Activated CD8-positive, alpha-beta memory T cell treated with anti-CD3 and anti-CD28 coated beads, Interleukin-2, amount 10 ng/mL, durations not matched to agents 7 days and 5 days (primary cell): ENCODE measurements at regions not wholly inside any gene's neighbourhood (a gene's known extent, or its start where the extent isn't known, plus 50 kb on each side); places are given as distances from the start of the nearest gene placed in this dataset.

Experiments
- ATAC-seq: fragments of 150-1000 bp; cut with Tn5 transposase; one replicate; pipeline ENCODE4 v1.10.0; 2021; ENCODE audit warnings: moderate library complexity
- CTCF ChIA-PET: fragments of 350-600 bp; sonication (Branson Sonifier 250); formaldehyde crosslinking; loops from one replicate; lab custom pipeline; 2021; ENCODE audit warnings: antibody characterized with exemption; lab: Charles Lee
- DNase-seq: peaks from one replicate; pipeline ENCODE4 v3.0.0-alpha.2; 2020
- H3K27ac Mint-ChIP-seq: one replicate; pipeline ENCODE4 v1.8.0; 2021; ENCODE audit warnings: mild to moderate bottlenecking, mixed read lengths
- H3K27me3 Mint-ChIP-seq: one replicate; pipeline ENCODE4 v1.8.0; 2021; ENCODE audit warnings: mixed read lengths
- H3K36me3 Mint-ChIP-seq: one replicate; pipeline ENCODE4 v1.8.0; 2021; ENCODE audit warnings: mild to moderate bottlenecking, mixed read lengths
- H3K4me1 Mint-ChIP-seq: one replicate; pipeline ENCODE4 v1.8.0; 2021; ENCODE audit warnings: mixed read lengths
- H3K4me3 Mint-ChIP-seq: one replicate; pipeline ENCODE4 v1.8.0; 2021; ENCODE audit warnings: mild to moderate bottlenecking, moderate library complexity, mixed read lengths
- H3K9me3 Mint-ChIP-seq: one replicate; pipeline ENCODE4 v1.8.0; 2022; ENCODE audit warnings: low read depth, mixed read lengths

DNA sequence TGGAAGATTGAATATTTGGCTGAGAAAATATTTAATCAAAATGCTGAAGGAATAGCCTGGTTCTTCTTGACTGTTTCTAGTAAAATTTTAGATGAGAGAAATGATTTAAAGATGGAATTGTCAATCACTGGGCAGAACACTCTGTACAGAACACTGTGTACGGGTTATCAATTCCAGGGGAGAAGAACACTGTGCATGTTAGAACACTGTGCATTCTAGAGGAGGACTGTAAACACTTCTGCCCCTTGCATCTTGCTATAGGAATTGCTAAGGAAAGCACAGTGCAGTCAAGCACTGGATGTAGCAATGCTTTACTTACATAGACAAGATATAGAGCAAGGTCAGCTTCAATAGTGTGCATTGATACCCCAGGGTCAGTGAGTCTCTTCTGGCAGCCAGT lies 98.7 kb downstream of the RWDD3 start:
- no peaks in the 10 kb centered on the region for H3K27me3 Mint-ChIP-seq
- H3K4me3 Mint-ChIP-seq = no peak overlapping the region
- DNase-seq (no peak), ATAC-seq (no peak)
- CTCF ChIA-PET = no interaction called here
- H3K9me3 Mint-ChIP-seq = no peaks in the 10 kb centered on the region
- H3K4me1 Mint-ChIP-seq = no peaks in the 10 kb centered on the region
- no peaks in the 10 kb centered on the region for H3K36me3 Mint-ChIP-seq
- no peak overlapping the region for H3K27ac Mint-ChIP-seq

DNA sequence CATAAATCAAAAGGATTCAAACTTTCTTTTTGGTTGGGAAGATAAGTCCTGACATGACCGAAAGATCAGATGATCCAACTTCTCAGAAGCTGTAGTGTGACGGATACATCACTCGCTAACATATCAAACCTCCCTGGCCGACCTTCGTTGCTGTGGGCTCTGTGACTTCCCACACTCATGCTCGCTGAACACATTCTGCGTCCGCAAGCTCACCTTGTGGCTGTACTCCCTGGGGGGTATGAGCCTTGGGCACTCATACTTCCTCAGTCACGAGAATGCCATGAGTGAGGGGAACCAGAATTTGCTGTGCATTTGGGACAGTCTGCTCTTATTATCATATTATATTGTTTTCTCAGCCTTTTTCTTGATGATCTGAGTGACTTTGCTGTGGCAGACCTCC lies 105.4 kb downstream of the RWDD3 start:
- no peak for DNase-seq
- no peaks in the 10 kb centered on the region for H3K9me3 Mint-ChIP-seq
- no peak overlapping the region for H3K27ac Mint-ChIP-seq
- no peak for ATAC-seq
- CTCF ChIA-PET = no interaction called here
- H3K4me1 Mint-ChIP-seq = no peaks in the 10 kb centered on the region
- no peaks in the 10 kb centered on the region for H3K27me3 Mint-ChIP-seq
- H3K4me3 Mint-ChIP-seq = no peak overlapping the region
- H3K36me3 Mint-ChIP-seq = no peaks in the 10 kb centered on the region

DNA sequence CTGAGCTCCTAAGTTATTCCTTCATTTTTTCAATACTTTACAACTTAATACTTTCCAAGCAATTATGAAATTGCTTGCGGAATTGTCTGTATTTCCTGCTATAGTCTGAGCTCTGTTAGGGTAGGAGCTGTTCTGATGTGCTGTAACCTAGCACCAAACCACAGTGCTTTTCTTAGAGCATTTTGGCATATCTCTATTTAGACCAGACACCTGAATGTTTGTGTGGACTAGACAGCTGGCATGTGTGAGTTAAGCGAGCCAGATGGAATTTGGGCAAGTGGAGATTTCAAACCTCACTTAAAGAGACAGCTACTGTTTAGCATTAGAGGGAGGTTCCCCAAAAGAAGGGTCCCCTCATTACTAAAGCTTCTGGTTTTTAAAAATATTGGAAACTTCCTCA lies 106.1 kb downstream of the RWDD3 start:
- no peaks in the 10 kb centered on the region for H3K9me3 Mint-ChIP-seq
- ATAC-seq = no peak
- DNase-seq = no peak
- H3K4me1 Mint-ChIP-seq = no peaks in the 10 kb centered on the region
- H3K27me3 Mint-ChIP-seq = no peaks in the 10 kb centered on the region
- H3K36me3 Mint-ChIP-seq = no peaks in the 10 kb centered on the region
- no peak overlapping the region for H3K4me3 Mint-ChIP-seq
- no peak overlapping the region for H3K27ac Mint-ChIP-seq
- CTCF ChIA-PET = no interaction called here

DNA sequence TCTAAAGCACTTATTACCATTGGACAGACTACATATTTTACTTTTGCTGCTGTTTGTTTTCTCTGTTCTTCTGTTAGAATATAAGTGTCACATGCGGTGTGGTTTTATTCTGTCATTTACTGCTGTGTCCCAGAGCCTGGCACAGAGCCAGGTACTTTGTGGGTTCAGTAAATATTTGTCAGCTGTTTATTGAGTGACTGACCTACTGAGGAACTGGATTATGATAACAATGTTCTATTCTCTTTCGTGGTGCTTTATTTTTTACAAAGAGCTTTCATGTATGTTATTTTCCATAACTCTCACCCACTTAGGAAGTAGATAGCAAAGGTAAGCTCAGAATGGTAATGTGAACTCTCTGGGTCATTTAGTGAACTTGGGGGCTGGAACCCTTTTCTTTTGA lies 118.8 kb downstream of the RWDD3 start:
- no peaks in the 10 kb centered on the region for H3K4me1 Mint-ChIP-seq
- H3K27ac Mint-ChIP-seq = no peak overlapping the region
- no peaks in the 10 kb centered on the region for H3K27me3 Mint-ChIP-seq
- no peak for ATAC-seq
- DNase-seq = no peak
- no peaks in the 10 kb centered on the region for H3K36me3 Mint-ChIP-seq
- CTCF ChIA-PET = no interaction called here
- H3K4me3 Mint-ChIP-seq = no peak overlapping the region
- no peaks in the 10 kb centered on the region for H3K9me3 Mint-ChIP-seq

DNA sequence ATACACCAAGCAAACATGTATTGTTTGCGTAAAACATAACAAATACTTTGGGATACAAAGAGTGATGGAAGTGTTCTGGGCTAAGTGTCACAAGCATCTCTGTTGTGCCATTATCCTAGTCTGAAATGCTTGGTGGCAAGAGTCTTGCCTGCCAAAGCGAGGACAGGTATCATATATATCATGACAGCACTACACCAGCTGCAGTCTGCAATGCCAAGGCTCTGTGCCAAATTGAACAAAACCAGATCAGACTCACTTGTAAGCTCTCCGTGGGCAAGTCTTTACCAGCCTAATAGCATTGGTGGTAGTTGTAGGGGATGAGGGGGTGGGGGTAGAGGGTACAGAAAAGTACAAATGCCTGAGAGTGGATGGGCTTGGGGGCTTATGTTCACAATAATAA lies 119.2 kb downstream of the RWDD3 start:
- Mint-ChIP-seq H3K36me3 (no peaks in the 10 kb centered on the region), H3K27me3 (no peaks in the 10 kb centered on the region), H3K9me3 (no peaks in the 10 kb centered on the region), H3K4me3 (no peak overlapping the region), H3K27ac (no peak overlapping the region), H3K4me1 (no peaks in the 10 kb centered on the region)
- DNase-seq (no peak), ATAC-seq (no peak)
- CTCF ChIA-PET = no interaction called here

DNA sequence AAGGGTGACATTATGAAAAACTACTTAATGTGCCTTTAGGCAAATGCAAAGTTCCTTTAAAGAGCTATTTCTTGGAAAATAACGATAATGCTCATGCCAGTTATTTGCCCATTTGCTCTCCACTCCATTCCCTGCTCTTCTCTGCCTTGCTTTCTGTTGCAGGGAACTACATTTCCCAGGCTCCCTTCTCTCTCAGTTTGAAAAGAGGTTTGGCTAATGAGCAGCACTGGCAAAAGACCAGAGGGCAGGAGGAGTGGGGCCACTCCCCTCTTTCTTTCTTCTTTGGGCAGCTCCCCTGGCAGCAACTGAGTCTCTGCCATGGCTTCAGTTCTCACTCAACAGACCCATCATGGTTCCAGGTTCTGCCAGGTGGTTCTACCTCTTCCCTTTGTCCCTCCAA lies 130.5 kb downstream of the RWDD3 start:
- H3K36me3 Mint-ChIP-seq = no peaks in the 10 kb centered on the region
- CTCF ChIA-PET = no interaction called here
- H3K27ac Mint-ChIP-seq = no peak overlapping the region
- H3K4me1 Mint-ChIP-seq = no peaks in the 10 kb centered on the region
- H3K27me3 Mint-ChIP-seq = no peaks in the 10 kb centered on the region
- DNase-seq (no peak), ATAC-seq (no peak)
- no peak overlapping the region for H3K4me3 Mint-ChIP-seq
- H3K9me3 Mint-ChIP-seq = no peaks in the 10 kb centered on the region

DNA sequence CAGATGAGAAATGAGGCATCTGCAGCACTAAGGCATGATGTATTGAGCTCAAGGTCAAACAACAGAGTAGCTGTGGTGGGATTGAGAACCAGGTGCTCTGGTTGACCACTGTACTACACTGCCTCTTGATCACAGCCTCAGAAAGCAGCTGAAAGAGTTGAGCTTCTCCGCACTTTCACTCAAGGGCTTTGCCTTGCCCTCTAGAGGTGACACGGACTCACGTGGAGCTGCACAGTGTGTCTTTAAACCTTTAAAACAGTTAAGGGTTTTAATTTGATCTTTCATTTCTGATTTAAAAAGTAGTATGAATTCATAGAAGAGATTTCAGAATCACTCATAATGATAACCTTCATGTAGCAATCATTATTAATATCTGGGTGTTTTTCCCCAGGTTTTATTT lies 132.5 kb downstream of the RWDD3 start:
- ATAC-seq = no peak
- Mint-ChIP-seq H3K27ac (no peak overlapping the region), H3K4me1 (no peaks in the 10 kb centered on the region), H3K9me3 (no peaks in the 10 kb centered on the region), H3K27me3 (no peaks in the 10 kb centered on the region), H3K4me3 (no peak overlapping the region), H3K36me3 (no peaks in the 10 kb centered on the region)
- CTCF ChIA-PET = no interaction called here
- no peak for DNase-seq

DNA sequence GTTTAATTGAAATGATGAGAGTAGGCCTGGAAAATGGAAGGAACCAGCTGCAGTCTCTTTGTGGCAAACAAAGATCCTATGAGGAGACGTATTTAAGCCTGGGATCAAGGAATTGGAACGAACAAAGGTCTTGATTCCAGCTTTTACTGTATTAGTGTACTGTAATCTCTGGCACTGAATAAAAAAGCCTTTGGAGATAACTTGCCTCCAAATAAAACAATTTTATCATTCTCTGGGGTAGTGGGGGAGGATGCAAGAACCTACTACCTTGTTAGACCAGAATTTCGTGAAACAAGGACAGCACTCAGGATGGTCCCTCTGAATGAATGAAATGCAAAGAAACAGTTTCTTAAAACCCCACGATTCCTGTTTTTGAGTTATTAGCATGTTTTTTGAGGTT lies 134.2 kb downstream of the RWDD3 start:
- no peak overlapping the region for H3K4me3 Mint-ChIP-seq
- CTCF ChIA-PET = no interaction called here
- peaks cover 3% of the 10 kb centered on the region for H3K9me3 Mint-ChIP-seq
- H3K4me1 Mint-ChIP-seq = no peaks in the 10 kb centered on the region
- DNase-seq (no peak), ATAC-seq (no peak)
- no peaks in the 10 kb centered on the region for H3K27me3 Mint-ChIP-seq
- H3K36me3 Mint-ChIP-seq = no peaks in the 10 kb centered on the region
- H3K27ac Mint-ChIP-seq = no peak overlapping the region

DNA sequence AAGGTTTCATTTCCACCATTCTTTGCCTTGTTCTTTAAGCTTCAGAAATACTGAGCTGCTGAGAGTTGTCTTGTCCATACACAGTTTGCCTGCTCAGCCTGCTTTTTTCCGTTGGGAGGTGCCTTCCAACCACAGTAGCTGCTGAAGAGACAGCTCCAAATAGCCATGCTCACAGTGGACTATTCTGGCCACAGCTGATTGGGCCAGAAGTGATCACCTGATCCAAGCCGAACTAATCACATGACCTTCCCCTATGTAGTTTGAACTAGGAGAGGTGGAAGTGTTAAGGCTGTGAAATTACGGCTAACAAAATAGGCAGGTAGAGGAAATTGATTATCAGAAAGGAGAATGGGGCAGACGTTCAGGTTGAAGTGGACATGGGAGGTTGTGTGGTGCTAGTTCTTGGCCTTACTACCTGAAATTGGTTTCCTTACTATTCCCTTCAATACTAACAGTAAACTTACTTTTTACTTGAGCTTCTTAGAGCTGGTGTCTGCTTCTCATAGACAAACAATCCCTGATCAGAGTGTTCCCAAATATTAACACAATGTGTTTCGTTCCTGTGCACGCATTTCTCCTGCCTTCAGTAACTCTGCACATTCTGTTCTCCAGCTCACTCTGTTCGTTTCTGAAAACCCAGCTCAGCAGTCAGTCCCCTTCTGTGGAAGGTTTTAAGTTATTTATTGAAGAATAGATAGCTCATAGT lies 136.1 kb downstream of the RWDD3 start:
- DNase-seq (no peak), ATAC-seq (no peak)
- Mint-ChIP-seq H3K4me3 (no peak overlapping the region), H3K27me3 (no peaks in the 10 kb centered on the region), H3K36me3 (no peaks in the 10 kb centered on the region), H3K9me3 (peaks cover 3% of the 10 kb centered on the region), H3K27ac (no peak overlapping the region), H3K4me1 (no peaks in the 10 kb centered on the region)
- CTCF ChIA-PET = no interaction called here

DNA sequence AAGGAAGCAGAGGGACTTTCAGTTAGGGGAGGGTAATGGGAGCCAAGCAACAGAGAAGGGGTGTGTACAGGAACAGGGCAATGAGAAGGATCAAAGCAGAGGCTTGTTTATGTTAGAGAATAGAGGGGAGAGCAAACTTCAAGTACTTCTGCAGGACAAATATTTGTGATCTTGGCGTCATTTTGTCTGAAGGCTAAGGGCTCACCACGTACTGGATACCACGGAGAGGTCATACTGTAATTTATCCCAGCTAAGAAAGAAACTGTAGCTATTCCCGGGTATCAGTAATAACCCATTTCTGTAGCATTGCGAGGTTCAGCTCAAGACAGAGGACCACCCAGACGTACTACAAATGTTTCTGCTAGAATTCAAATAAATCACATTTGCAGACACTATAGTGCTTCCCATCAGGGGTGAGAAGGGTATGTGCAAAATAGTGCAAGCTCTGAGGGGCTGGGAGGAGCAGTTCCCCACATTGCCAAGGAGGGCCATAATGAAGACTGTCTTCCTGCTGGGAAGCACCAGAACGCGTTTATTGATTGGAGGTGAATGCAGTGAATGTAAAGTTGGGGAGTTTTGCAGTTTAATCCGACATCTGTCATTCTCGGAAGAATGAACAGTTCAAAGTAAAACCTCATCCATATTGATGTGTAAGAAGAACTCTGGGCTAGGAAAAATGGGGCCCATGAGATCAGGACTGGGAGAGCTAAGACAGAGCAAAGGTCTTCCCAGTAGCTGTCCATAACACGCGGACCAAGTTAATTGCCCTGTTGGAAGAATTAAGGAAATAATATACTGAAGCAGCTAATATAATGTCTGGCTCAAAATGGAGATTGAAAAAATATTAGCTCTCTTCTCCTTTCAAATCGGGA lies 136.9 kb downstream of the RWDD3 start:
- Mint-ChIP-seq H3K4me1 (no peaks in the 10 kb centered on the region), H3K36me3 (no peaks in the 10 kb centered on the region), H3K27me3 (no peaks in the 10 kb centered on the region), H3K27ac (no peak overlapping the region), H3K9me3 (peaks cover 3% of the 10 kb centered on the region), H3K4me3 (no peak overlapping the region)
- ATAC-seq (no peak), DNase-seq (no peak)
- CTCF ChIA-PET = no interaction called here

DNA sequence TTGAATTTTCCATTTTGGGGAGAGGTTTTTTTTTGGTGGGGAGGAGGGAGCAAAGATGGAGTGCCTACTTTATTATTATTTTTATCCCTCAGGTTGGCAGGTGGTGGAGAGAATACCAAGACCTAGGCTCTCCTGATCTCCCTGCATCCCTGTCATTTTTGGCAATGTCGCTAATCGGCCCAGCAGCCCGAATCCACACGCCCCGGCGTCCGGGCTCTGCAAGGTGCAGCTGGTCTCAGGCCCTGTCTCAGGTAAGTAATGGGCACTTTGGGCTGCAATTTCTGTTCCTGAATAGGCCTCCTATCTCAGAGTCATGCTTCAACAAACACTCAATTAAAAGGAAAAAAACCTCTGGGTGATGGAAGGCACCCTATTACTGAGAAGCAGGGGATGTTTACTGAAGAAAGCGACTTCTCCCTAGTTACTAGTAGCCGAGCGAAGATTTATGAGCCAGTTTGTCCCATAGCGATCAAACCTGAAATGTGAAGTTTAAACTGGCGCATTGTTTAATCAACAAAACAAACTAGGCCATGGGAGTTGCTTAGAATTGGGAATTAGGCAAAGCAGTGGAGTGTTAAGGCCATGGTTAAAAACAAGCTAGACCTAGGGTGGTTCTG lies 137.8 kb downstream of the RWDD3 start:
- no peaks in the 10 kb centered on the region for H3K36me3 Mint-ChIP-seq
- H3K9me3 Mint-ChIP-seq = peaks cover 3% of the 10 kb centered on the region
- no peaks in the 10 kb centered on the region for H3K27me3 Mint-ChIP-seq
- H3K27ac Mint-ChIP-seq = no peak overlapping the region
- ATAC-seq = no peak
- no peak for DNase-seq
- no peak overlapping the region for H3K4me3 Mint-ChIP-seq
- H3K4me1 Mint-ChIP-seq = no peaks in the 10 kb centered on the region
- CTCF ChIA-PET = no interaction called here

DNA sequence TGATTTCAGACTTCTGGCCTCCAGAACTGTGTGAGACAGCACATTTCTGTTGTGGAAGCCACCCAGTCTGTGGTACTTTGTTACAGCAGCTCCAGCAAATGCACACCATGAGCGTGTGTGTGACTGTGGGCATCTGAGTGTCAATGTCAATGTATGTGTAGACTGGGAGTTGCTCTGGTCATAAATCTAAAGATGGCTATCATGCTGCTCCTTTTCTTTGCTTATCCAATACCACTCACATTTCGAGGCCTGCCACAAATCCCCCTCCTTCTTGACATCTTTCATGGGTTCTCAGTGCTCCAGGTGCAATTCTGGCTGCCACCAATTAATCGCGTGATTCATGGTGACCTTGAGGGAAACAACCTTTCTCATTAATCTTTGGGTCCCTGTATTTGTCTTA lies 141.2 kb downstream of the RWDD3 start:
- peaks cover 3% of the 10 kb centered on the region for H3K9me3 Mint-ChIP-seq
- H3K4me1 Mint-ChIP-seq = no peaks in the 10 kb centered on the region
- H3K4me3 Mint-ChIP-seq = no peak overlapping the region
- no peaks in the 10 kb centered on the region for H3K27me3 Mint-ChIP-seq
- no peaks in the 10 kb centered on the region for H3K36me3 Mint-ChIP-seq
- CTCF ChIA-PET = no interaction called here
- no peak overlapping the region for H3K27ac Mint-ChIP-seq
- ATAC-seq = no peak
- DNase-seq = no peak

DNA sequence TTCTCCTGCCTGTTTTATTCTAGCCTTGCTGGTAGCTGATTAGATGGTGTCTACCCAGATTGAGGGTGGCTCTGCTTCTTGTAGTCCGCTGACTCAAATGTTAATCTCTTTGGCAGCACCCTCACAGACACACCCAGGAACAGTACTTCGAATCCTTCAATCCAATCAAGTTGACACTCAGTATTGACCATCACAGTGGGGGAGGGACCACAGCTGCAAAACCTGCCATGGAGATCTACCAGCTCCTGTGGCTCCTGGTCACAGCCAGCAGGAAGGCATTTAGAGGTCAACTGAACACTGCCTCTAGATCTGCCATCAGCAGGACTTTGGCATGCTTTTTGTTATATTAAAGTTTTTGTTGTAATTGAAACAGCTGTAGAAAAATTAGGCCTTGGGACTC lies 146.9 kb downstream of the RWDD3 start:
- CTCF ChIA-PET = no interaction called here
- Mint-ChIP-seq H3K4me3 (no peak overlapping the region), H3K4me1 (no peaks in the 10 kb centered on the region), H3K27me3 (no peaks in the 10 kb centered on the region), H3K9me3 (no peaks in the 10 kb centered on the region), H3K27ac (no peak overlapping the region), H3K36me3 (no peaks in the 10 kb centered on the region)
- no peak for ATAC-seq
- no peak for DNase-seq
